NB4 (cell line): ENCODE measurements at regions not wholly inside any gene's neighbourhood (a gene's known extent, or its start where the extent isn't known, plus 50 kb on each side); places are given as distances from the start of the nearest gene placed in this dataset.

Experiments used
- DNase-seq: peaks from one replicate; pipeline ENCODE4 v3.0.0; 2010; ENCODE audit warnings: low read depth
- H3K4me3 ChIP-seq: one replicate; pipeline ENCODE4 v1.5.1; 2011; ENCODE audit warnings: mild to moderate bottlenecking, low read depth, low read length, moderate library complexity
- CTCF ChIP-seq: IDR thresholded peaks from one replicate; pipeline ENCODE4 v1.5.1; 2012; ENCODE audit warnings: low read depth, low read length
- MAX ChIP-seq: IDR thresholded peaks from 2 replicates; pipeline ENCODE4 v1.6.1; 2011; ENCODE audit warnings: low read depth, low read length
- MYC ChIP-seq: IDR thresholded peaks from 2 replicates; pipeline ENCODE4 v1.6.1; 2011; ENCODE audit warnings: low read depth, low read length
- POLR2A ChIP-seq: IDR thresholded peaks from 2 replicates; pipeline ENCODE4 v1.6.1; 2011; ENCODE audit warnings: mild to moderate bottlenecking; ENCODE audit not compliant: insufficient read length; ENCODE audit errors: extremely low read depth

GRCh38 chr2:223338016-223338415 is 264.1 kb downstream of the SCG2 start:
- H3K4me3 ChIP-seq = no peak overlapping the region
- DNase-seq = no peak
- no peak for TF ChIP-seq MYC

GRCh38 chr2:223357076-223357475 is 245.1 kb downstream of the SCG2 start:
- no peak overlapping the region for H3K4me3 ChIP-seq
- no peak for DNase-seq
- no peak for TF ChIP-seq POLR2A
- TF ChIP-seq CTCF = no peak
- no peak for TF ChIP-seq MAX
- no peak for TF ChIP-seq MYC

GRCh38 chr2:223363085-223363484 is 239.1 kb downstream of the SCG2 start:
- no peak for DNase-seq
- TF ChIP-seq POLR2A (no peak), MYC (no peak), CTCF (no peak), MAX (no peak)
- no peak overlapping the region for H3K4me3 ChIP-seq

- TF ChIP-seq MYC (no peak), CTCF (no peak), POLR2A (no peak), MAX (no peak)
- H3K4me3 ChIP-seq = no peak overlapping the region
- DNase-seq = no peak
These were observed 236.9 kb downstream of the SCG2 start for GRCh38 chr2:223365158-223365679.

GRCh38 chr2:223366566-223366965 is 235.6 kb downstream of the SCG2 start:
- TF ChIP-seq POLR2A = no peak
- TF ChIP-seq MAX = no peak
- TF ChIP-seq CTCF = no peak
- no peak for TF ChIP-seq MYC
- no peak for DNase-seq

GRCh38 chr2:223368481-223368880 is 233.7 kb downstream of the SCG2 start:
- TF ChIP-seq MYC = no peak
- TF ChIP-seq CTCF = no peak
- no peak for TF ChIP-seq MAX
- TF ChIP-seq POLR2A = no peak
- H3K4me3 ChIP-seq = no peak overlapping the region
- no peak for DNase-seq

More at GRCh38 chr2:223366566-223366965, 235.6 kb downstream of the SCG2 start:
- H3K4me3 ChIP-seq = no peak overlapping the region
